Uterus (tissue), 2 donors: ENCODE measurements at regions not wholly inside any gene's neighbourhood (a gene's known extent, or its start where the extent isn't known, plus 50 kb on each side); places are given as distances from the start of the nearest gene placed in this dataset.

ENCODE experiments used
- POLR2A ChIP-seq, 2 donors: fragments of 450-650 bp; IDR thresholded peaks; one replicate each; pipeline ENCODE4 v1.6.1; 2016; ENCODE audit warnings: antibody characterized with exemption in 2 of 2, mild to moderate bottlenecking in 1 of 2, moderate library complexity in 1 of 2
- TF ChIP-seq, protein P1 (sequence below), 4 experiments: fragments of 200-600 bp in 2 of 4; fragments of 450-650 bp in 2 of 4; sonication (generic) in 2 of 4; IDR thresholded peaks; one replicate each; pipeline ENCODE4 v1.5.1; 2016 to 2019; ENCODE audit warnings: antibody characterized with exemption in 4 of 4, mild to moderate bottlenecking in 2 of 4, moderate library complexity in 1 of 4

- TF ChIP-seq, protein P1, sequence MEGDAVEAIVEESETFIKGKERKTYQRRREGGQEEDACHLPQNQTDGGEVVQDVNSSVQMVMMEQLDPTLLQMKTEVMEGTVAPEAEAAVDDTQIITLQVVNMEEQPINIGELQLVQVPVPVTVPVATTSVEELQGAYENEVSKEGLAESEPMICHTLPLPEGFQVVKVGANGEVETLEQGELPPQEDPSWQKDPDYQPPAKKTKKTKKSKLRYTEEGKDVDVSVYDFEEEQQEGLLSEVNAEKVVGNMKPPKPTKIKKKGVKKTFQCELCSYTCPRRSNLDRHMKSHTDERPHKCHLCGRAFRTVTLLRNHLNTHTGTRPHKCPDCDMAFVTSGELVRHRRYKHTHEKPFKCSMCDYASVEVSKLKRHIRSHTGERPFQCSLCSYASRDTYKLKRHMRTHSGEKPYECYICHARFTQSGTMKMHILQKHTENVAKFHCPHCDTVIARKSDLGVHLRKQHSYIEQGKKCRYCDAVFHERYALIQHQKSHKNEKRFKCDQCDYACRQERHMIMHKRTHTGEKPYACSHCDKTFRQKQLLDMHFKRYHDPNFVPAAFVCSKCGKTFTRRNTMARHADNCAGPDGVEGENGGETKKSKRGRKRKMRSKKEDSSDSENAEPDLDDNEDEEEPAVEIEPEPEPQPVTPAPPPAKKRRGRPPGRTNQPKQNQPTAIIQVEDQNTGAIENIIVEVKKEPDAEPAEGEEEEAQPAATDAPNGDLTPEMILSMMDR (IDR thresholded peaks at IDR 0.05): no peak
- no peak for TF ChIP-seq POLR2A (IDR thresholded peaks at IDR 0.05)
Observed at GRCh38 chr6:121765060-121765459, 329.6 kb downstream of the GJA1 start.
